Gastrocnemius medialis (tissue), 4 donors: ENCODE measurements at regions not wholly inside any gene's neighbourhood (a gene's known extent, or its start where the extent isn't known, plus 50 kb on each side); places are given as distances from the start of the nearest gene placed in this dataset.

Experiments used
- ATAC-seq, 2 donors: fragments of 150-250 bp; one replicate each; pipeline ENCODE4 v1.9.1; 2016
- DNase-seq, 2 donors: peaks; one replicate each; pipeline ENCODE4 v3.0.0-alpha.2; 2019
- H3K27ac ChIP-seq, 4 donors: fragments of 200-600 bp; sonication (generic); 1 replicate in 1 of 4; 2 replicates in 3 of 4; pipeline ENCODE4 v1.5.1; 2016 to 2018; ENCODE audit warnings: mild to moderate bottlenecking in 2 of 4, moderate library complexity in 1 of 4
- H3K27me3 ChIP-seq, 3 donors: fragments of 200-600 bp; sonication (generic) in 2 of 3; 1 replicate in 1 of 3; 2 replicates in 2 of 3; pipeline versions ENCODE4 v1.5.1 to v1.6.0; 2016 to 2019; ENCODE audit warnings: mild to moderate bottlenecking in 1 of 3, moderate library complexity in 1 of 3
- H3K36me3 ChIP-seq, 2 donors: fragments of 200-600 bp; sonication (generic) in 1 of 2; one replicate each; pipeline ENCODE4 v1.5.1; 2017 to 2018
- H3K4me1 ChIP-seq, 2 donors: fragments of 200-600 bp; sonication (generic) in 1 of 2; one replicate each; pipeline ENCODE4 v1.5.1; 2016 to 2017; ENCODE audit warnings: mild to moderate bottlenecking in 2 of 2
- H3K4me3 ChIP-seq, 4 donors: fragments of 200-600 bp; sonication (generic) in 3 of 4; 1 replicate in 1 of 4; 2 replicates in 3 of 4; pipeline ENCODE4 v1.5.1; 2016 to 2019; ENCODE audit warnings: mild to moderate bottlenecking in 2 of 4
- H3K9me3 ChIP-seq, 3 donors: fragments of 200-600 bp; sonication (generic) in 2 of 3; 1 replicate in 1 of 3; 2 replicates in 2 of 3; pipeline ENCODE4 v1.5.1; 2016 to 2019
- CTCF ChIP-seq, 5 experiments: fragments of 450-650 bp in 3 of 5; fragments of 200-600 bp in 2 of 5; sonication (generic) in 2 of 5; IDR thresholded peaks in 4 of 5; conservative IDR thresholded peaks in 1 of 5; 1 replicate in 4 of 5; 2 replicates in 1 of 5; pipeline ENCODE4 v1.5.1; 2016 to 2019; ENCODE audit warnings: antibody characterized with exemption in 5 of 5, mild to moderate bottlenecking in 3 of 5, moderate library complexity in 3 of 5
- POLR2A ChIP-seq, 2 donors: fragments of 450-650 bp; IDR thresholded peaks; one replicate each; pipeline ENCODE4 v1.6.1; 2017; ENCODE audit warnings: antibody characterized with exemption in 2 of 2, mild to moderate bottlenecking in 2 of 2, moderate library complexity in 2 of 2
- in situ Hi-C, 4 donors: fragments of 200-750 bp; cut with MboI; loops; one replicate each; pipeline versions ENCODE4 v1.15.0 to v1.8.0; 2017; ENCODE audit warnings: low sequenced_read_pairs in 4 of 4
- intact Hi-C: fragments of 100-400 bp; cut with DNase I; formaldehyde crosslinking; loops from one replicate; pipeline ENCODE4 v1.15.1; 2023; ENCODE audit warnings: low total_unique reads

DNA sequence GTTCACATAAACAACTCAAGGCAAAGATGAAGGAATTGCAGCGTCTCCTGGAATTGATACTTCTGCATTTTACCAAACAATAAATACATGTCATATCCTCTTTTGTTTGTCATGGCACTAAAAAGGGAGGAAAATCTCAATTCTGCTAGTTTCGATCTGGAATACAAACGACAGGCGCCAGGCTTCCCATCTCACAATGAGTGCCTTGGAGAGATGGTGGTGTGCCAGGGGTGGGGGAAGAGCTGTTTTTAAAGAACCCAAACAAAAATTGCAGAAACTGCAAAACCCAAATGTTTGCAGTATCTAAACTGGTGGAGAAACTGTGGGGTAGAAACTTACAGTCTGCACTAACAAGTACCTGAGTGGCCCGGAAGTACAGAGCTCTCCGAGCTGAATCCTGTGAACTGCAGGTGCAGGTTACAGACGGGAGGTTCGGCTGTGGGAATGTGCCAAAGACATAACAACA, 53.0 kb upstream of the KLF3 start:
- in situ Hi-C loops (no loop called here), intact Hi-C loops (no loop called here)
- no peak for TF ChIP-seq CTCF (IDR thresholded peaks at IDR 0.05 in 4 of 5, conservative IDR thresholded peaks at IDR 0.05 in 1 of 5)
- no peak for TF ChIP-seq POLR2A (IDR thresholded peaks at IDR 0.05)
- no peak overlapping the region for H3K4me3 ChIP-seq
- H3K4me1 ChIP-seq = peaks cover 3 to 8% of the 10 kb centered on the region in 2 donors
- H3K36me3 ChIP-seq = no peaks in the 10 kb centered on the region
- no peak overlapping the region for H3K27ac ChIP-seq
- ATAC-seq (no peak), DNase-seq (no peak)
- H3K27me3 ChIP-seq = no peaks in the 10 kb centered on the region
- no peaks in the 10 kb centered on the region for H3K9me3 ChIP-seq

DNA sequence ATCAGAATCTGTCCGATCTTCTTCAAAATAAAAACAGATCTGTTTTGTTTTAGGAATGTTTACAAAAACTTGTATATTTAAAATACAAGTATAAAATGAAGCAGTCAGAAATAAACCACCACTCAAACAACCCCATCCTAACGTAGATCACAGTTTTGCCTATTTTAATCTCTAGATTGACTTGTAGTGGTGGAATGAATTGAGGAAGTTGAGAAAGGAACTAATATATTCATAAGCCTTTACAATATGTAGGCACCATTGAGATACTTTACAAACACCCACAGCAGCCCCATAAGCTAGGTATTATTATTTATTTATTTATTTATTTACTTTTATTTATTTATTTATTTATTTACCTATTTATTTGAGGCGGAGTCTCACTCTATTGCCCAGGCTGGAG, 52.3 kb upstream of the KLF3 start:
- intact Hi-C loops (no loop called here), in situ Hi-C loops (no loop called here)

GRCh38 chr4:38612646-38613414, 51.2 kb upstream of the KLF3 start:
- peaks cover 0 to 5% of the 10 kb centered on the region in 2 donors for H3K4me1 ChIP-seq
- H3K9me3 ChIP-seq = no peaks in the 10 kb centered on the region
- in situ Hi-C loops (no loop called here), intact Hi-C loops (no loop called here)
- no peak overlapping the region for H3K4me3 ChIP-seq
- DNase-seq = no peak
- no peak for ATAC-seq
- TF ChIP-seq POLR2A (IDR thresholded peaks at IDR 0.05) (no peak), CTCF (IDR thresholded peaks at IDR 0.05 in 4 of 5, conservative IDR thresholded peaks at IDR 0.05 in 1 of 5) (no peak)
- H3K36me3 ChIP-seq = no peaks in the 10 kb centered on the region
- no peaks in the 10 kb centered on the region for H3K27me3 ChIP-seq
- H3K27ac ChIP-seq = no peak overlapping the region

More for the DNA sequence above, 52.3 kb upstream of the KLF3 start:
- ATAC-seq (no peak), DNase-seq (no peak)
- Histone ChIP-seq H3K36me3 (no peaks in the 10 kb centered on the region), H3K27ac (no peak overlapping the region), H3K4me1 (peaks cover 0 to 5% of the 10 kb centered on the region in 2 donors), H3K4me3 (no peak overlapping the region), H3K27me3 (no peaks in the 10 kb centered on the region), H3K9me3 (no peaks in the 10 kb centered on the region)
- TF ChIP-seq CTCF (IDR thresholded peaks at IDR 0.05 in 4 of 5, conservative IDR thresholded peaks at IDR 0.05 in 1 of 5) (no peak), POLR2A (IDR thresholded peaks at IDR 0.05) (no peak)
